SK-N-SH (cell line): ENCODE measurements at regions not wholly inside any gene's neighbourhood (a gene's known extent, or its start where the extent isn't known, plus 50 kb on each side); places are given as distances from the start of the nearest gene placed in this dataset.

Source experiments
- CTCF ChIP-seq: fragments of 200-600 bp; sonication (generic); IDR thresholded peaks from 2 replicates; pipeline ENCODE4 v1.6.1; 2017; ENCODE audit warnings: antibody characterized with exemption, mild to moderate bottlenecking, moderate library complexity
- EZH2phosphoT487 ChIP-seq: fragments of 200-600 bp; sonication (generic); IDR thresholded peaks from 2 replicates; pipeline ENCODE4 v1.6.1; 2017; ENCODE audit warnings: low read depth, mixed run types, mild to moderate bottlenecking, antibody characterized with exemption, moderate library complexity, borderline replicate concordance
- POLR2AphosphoS5 ChIP-seq: IDR thresholded peaks from 2 replicates; pipeline ENCODE4 v1.6.1; 2012; ENCODE audit warnings: low read depth, low read length
- RFX5 ChIP-seq: IDR thresholded peaks from 2 replicates; pipeline ENCODE4 v1.6.1; 2012; ENCODE audit warnings: mild to moderate bottlenecking, improper control_type of control experiment, low read length
- TAF1 ChIP-seq: IDR thresholded peaks from 2 replicates; pipeline ENCODE4 v1.6.1; 2012; ENCODE audit warnings: low read depth, mild to moderate bottlenecking, low read length, moderate library complexity, borderline replicate concordance

- TF ChIP-seq EZH2phosphoT487 (no peak), CTCF (no peak), POLR2AphosphoS5 (no peak), RFX5 (no peak), TAF1 (no peak)
Measured at GRCh38 chr3:197611255-197611654, 55.5 kb upstream of the BDH1 start.
